SK-N-SH treated with all-trans-retinoic acid at 6 μM for 48 hours (cell line): ENCODE measurements at regions not wholly inside any gene's neighbourhood (a gene's known extent, or its start where the extent isn't known, plus 50 kb on each side); places are given as distances from the start of the nearest gene placed in this dataset.

Experiments
- BACH2 ChIP-seq: fragments of 250-450 bp; sonication (Bioruptor Pico); IDR thresholded peaks from 2 replicates; pipeline ENCODE4 v1.9.0; 2021; ENCODE audit warnings: mild to moderate bottlenecking, borderline replicate concordance
- ZFP30 ChIP-seq: fragments of 450-650 bp; formaldehyde crosslinking; IDR thresholded peaks from 2 replicates; pipeline ENCODE4 v1.5.0; 2022; ENCODE audit warnings: mild to moderate bottlenecking, moderate library complexity

DNA sequence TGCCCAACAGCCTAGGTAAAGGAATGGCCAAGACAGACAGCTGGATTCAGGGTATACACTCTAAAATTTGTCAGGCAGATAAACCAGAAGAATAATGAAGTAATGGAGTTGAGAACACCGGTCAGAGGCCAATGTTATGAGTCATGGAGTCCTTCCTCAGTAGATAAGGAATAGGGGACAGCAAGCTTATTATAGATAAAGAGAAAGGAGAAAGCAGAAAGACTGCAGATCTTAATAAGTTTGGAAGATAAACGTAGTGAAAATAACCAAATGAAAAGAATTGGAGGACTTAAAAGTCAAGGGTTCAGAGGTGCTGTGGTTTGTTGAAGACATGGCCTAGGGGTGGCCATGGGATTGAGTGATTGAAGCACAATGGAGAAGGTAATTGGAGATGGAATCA, 63.5 kb upstream of the NFE2L2 start:
- TF ChIP-seq ZFP30 (CRISPR knock-in tag) (no peak), BACH2 (CRISPR knock-in tag) (no peak)
